ENCODE measurements at regions not wholly inside any gene's neighbourhood (a gene's known extent, or its start where the extent isn't known, plus 50 kb on each side); places are given as distances from the start of the nearest gene placed in this dataset.

- Histone ChIP-seq H3K4me3 (ENCODE audit: control insufficient read depth in 2 of 3, extremely low read depth in 1 of 3, insufficient read depth in 2 of 3, low read depth in 1 of 3, low read length in 3 of 3) (no peak overlapping the region), H3K27ac (ENCODE audit: control insufficient read depth, insufficient read depth, low read length) (no peak overlapping the region), H3K27me3 (ENCODE audit: control insufficient read depth, extremely low read depth, insufficient read depth, low read length) (no peaks in the 10 kb centered on the region), H2AFZ (ENCODE audit: control insufficient read depth, low read length) (no peak overlapping the region), H3K36me3 (ENCODE audit: control insufficient read depth in 2 of 2, extremely low read depth in 1 of 2, insufficient read depth in 2 of 2, low read length in 2 of 2) (no peaks in the 10 kb centered on the region), H3K9me1 (ENCODE audit: control insufficient read depth, extremely low read depth, insufficient read depth, low read length) (no peaks in the 10 kb centered on the region), H3K9me3 (ENCODE audit: control insufficient read depth, low read depth, low read length) (no peaks in the 10 kb centered on the region), H3K4me2 (ENCODE audit: control insufficient read depth, extremely low read depth, insufficient read depth, low read depth, low read length) (no peak overlapping the region), H3K4me1 (ENCODE audit: control insufficient read depth, extremely low read depth, insufficient read depth, low read length) (no peaks in the 10 kb centered on the region), H3K79me2 (ENCODE audit: control insufficient read depth, insufficient read depth, low read length) (no peaks in the 10 kb centered on the region), H4K20me1 (ENCODE audit: control insufficient read depth, extremely low read depth, insufficient read depth, low read length) (no peaks in the 10 kb centered on the region), H3K9ac (ENCODE audit: control insufficient read depth, extremely low read depth, insufficient read depth, low read length) (no peak overlapping the region)
- FAIRE-seq (no peak), DNase-seq (ENCODE audit: low read depth, low spot score) (no peak)
- TF ChIP-seq EZH2 (IDR thresholded peaks at IDR 0.05; ENCODE audit: low read length): no peak
- no peak for TF ChIP-seq CTCF (optimal IDR thresholded peaks at IDR 0.05 in 1 of 3, IDR thresholded peaks at IDR 0.05 in 1 of 3, conservative IDR thresholded peaks at IDR 0.05 in 1 of 3; ENCODE audit: extremely low read depth in 1 of 3, insufficient read depth in 2 of 3, low read length in 3 of 3)
- dilution Hi-C loops (cut with MboI; ENCODE audit: extremely low pct_ligation_motif_present, low sequenced_read_pairs): no loop called here
Observed at GRCh38 chr13:67752759-67753158, 522.6 kb upstream of the PCDH9 start.

GRCh38 chr13:67742478-67742877 lies 512.3 kb upstream of the PCDH9 start:
- Histone ChIP-seq H3K27me3 (ENCODE audit: control insufficient read depth, extremely low read depth, insufficient read depth, low read length) (no peaks in the 10 kb centered on the region), H3K9me3 (ENCODE audit: control insufficient read depth, low read depth, low read length) (no peaks in the 10 kb centered on the region), H3K27ac (ENCODE audit: control insufficient read depth, insufficient read depth, low read length) (no peak overlapping the region), H3K4me1 (ENCODE audit: control insufficient read depth, extremely low read depth, insufficient read depth, low read length) (no peaks in the 10 kb centered on the region), H3K4me3 (ENCODE audit: control insufficient read depth in 2 of 3, extremely low read depth in 1 of 3, insufficient read depth in 2 of 3, low read depth in 1 of 3, low read length in 3 of 3) (no peak overlapping the region), H3K9me1 (ENCODE audit: control insufficient read depth, extremely low read depth, insufficient read depth, low read length) (no peaks in the 10 kb centered on the region), H4K20me1 (ENCODE audit: control insufficient read depth, extremely low read depth, insufficient read depth, low read length) (no peaks in the 10 kb centered on the region), H2AFZ (ENCODE audit: control insufficient read depth, low read length) (no peak overlapping the region), H3K36me3 (ENCODE audit: control insufficient read depth in 2 of 2, extremely low read depth in 1 of 2, insufficient read depth in 2 of 2, low read length in 2 of 2) (no peaks in the 10 kb centered on the region), H3K9ac (ENCODE audit: control insufficient read depth, extremely low read depth, insufficient read depth, low read length) (no peak overlapping the region), H3K4me2 (ENCODE audit: control insufficient read depth, extremely low read depth, insufficient read depth, low read depth, low read length) (no peak overlapping the region), H3K79me2 (ENCODE audit: control insufficient read depth, insufficient read depth, low read length) (no peaks in the 10 kb centered on the region)
- FAIRE-seq: no peak
- dilution Hi-C loops (cut with MboI; ENCODE audit: extremely low pct_ligation_motif_present, low sequenced_read_pairs): no loop called here
- TF ChIP-seq CTCF (optimal IDR thresholded peaks at IDR 0.05 in 1 of 3, IDR thresholded peaks at IDR 0.05 in 1 of 3, conservative IDR thresholded peaks at IDR 0.05 in 1 of 3; ENCODE audit: extremely low read depth in 1 of 3, insufficient read depth in 2 of 3, low read length in 3 of 3): no peak
- TF ChIP-seq EZH2 (IDR thresholded peaks at IDR 0.05; ENCODE audit: low read length): no peak
- no peak for DNase-seq (ENCODE audit: low read depth, low spot score)

All from keratinocyte (primary cell).